GM12892 (cell line): ENCODE measurements at regions not wholly inside any gene's neighbourhood (a gene's known extent, or its start where the extent isn't known, plus 50 kb on each side); places are given as distances from the start of the nearest gene placed in this dataset.

Experiments used
- POLR2A ChIP-seq: IDR thresholded peaks from 2 replicates; pipeline ENCODE4 v1.6.1; 2011; ENCODE audit warnings: low read depth, low read length, control low read depth
- POLR2AphosphoS5 ChIP-seq: IDR thresholded peaks from 2 replicates; pipeline ENCODE4 v1.6.1; 2011; ENCODE audit warnings: low read depth, low read length, control low read depth

DNA sequence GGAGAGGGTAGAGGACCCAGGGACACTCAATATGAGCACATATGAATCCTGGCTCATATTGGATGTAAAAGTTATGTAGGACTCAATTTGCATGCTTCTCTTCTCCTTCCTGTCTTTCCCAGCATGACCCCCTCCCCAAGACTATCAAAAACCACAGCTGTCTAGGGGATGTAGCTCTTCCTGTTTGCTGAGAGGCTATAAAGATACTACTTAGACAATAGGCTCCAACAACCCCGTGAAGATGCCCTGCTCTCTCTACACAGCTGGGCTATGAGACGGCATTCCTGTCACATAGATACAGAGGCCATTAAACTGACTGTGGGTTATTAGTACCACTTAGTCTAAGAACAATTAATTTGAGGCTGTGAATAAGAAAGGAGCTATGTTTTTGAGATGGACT is 56.5 kb upstream of the PCSK1 start:
- no peak for TF ChIP-seq POLR2A
- TF ChIP-seq POLR2AphosphoS5: no peak
